ENCODE measurements at regions not wholly inside any gene's neighbourhood (a gene's known extent, or its start where the extent isn't known, plus 50 kb on each side); places are given as distances from the start of the nearest gene placed in this dataset.
"Not testable (repeated sequence)": the region's sequence is repeated elsewhere in the genome, so short reads cannot be mapped to it uniquely, and the experiment has no call there.

GRCh38 chr9:22954964-22955363 is 508.3 kb downstream of the DMRTA1 start:
- no peak for DNase-seq (ENCODE audit: low read depth)
- H3K4me3 ChIP-seq (ENCODE audit: low read depth, low read length): no peak overlapping the region
- TF ChIP-seq CTCF (IDR thresholded peaks at IDR 0.05; ENCODE audit: insufficient read depth, low read length): no peak

- no peak for TF ChIP-seq CTCF (IDR thresholded peaks at IDR 0.05; ENCODE audit: insufficient read depth, low read length)
- DNase-seq (ENCODE audit: low read depth): no peak
Observed at GRCh38 chr9:22969350-22969979, 522.8 kb downstream of the DMRTA1 start.

GRCh38 chr9:22970434-22970975 is 523.9 kb downstream of the DMRTA1 start:
- DNase-seq (ENCODE audit: low read depth): no peak
- no peak for TF ChIP-seq CTCF (IDR thresholded peaks at IDR 0.05; ENCODE audit: insufficient read depth, low read length)
- H3K4me3 ChIP-seq (ENCODE audit: low read depth, low read length): no peak overlapping the region

More at GRCh38 chr9:22969350-22969979, 522.8 kb downstream of the DMRTA1 start:
- no peak overlapping the region for H3K4me3 ChIP-seq (ENCODE audit: low read depth, low read length)

GRCh38 chr9:22975951-22976350 is 529.3 kb downstream of the DMRTA1 start:
- H3K4me3 ChIP-seq (ENCODE audit: low read depth, low read length): no peak overlapping the region
- peak; percentile 5 for DNase-seq (ENCODE audit: low read depth)
- TF ChIP-seq CTCF (IDR thresholded peaks at IDR 0.05; ENCODE audit: insufficient read depth, low read length): no peak

- H3K4me3 ChIP-seq (ENCODE audit: low read depth, low read length): no peak overlapping the region
- no peak for TF ChIP-seq CTCF (IDR thresholded peaks at IDR 0.05; ENCODE audit: insufficient read depth, low read length)
- DNase-seq (ENCODE audit: low read depth): peak; percentile 40
Observed at GRCh38 chr9:22976454-22976853, 529.8 kb downstream of the DMRTA1 start.

- DNase-seq (ENCODE audit: low read depth); H3K4me3 ChIP-seq (ENCODE audit: low read depth, low read length): not testable (repeated sequence)
Observed at GRCh38 chr9:22980429-22980828, 533.8 kb downstream of the DMRTA1 start.

- no peak overlapping the region for H3K4me3 ChIP-seq (ENCODE audit: low read depth, low read length)
- TF ChIP-seq CTCF (IDR thresholded peaks at IDR 0.05; ENCODE audit: insufficient read depth, low read length): no peak
- DNase-seq (ENCODE audit: low read depth): no peak
Observed at GRCh38 chr9:22986556-22986955, 539.9 kb downstream of the DMRTA1 start.

All from fibroblast of the aortic adventitia (primary cell).